AG04449 (cell line): ENCODE measurements at regions not wholly inside any gene's neighbourhood (a gene's known extent, or its start where the extent isn't known, plus 50 kb on each side); places are given as distances from the start of the nearest gene placed in this dataset.

Experiments used
- CTCF ChIA-PET: fragments of 350-600 bp; formaldehyde crosslinking; extraction: SDS; loops from one replicate; lab custom pipeline; 2021; ENCODE audit warnings: antibody characterized with exemption; lab: Yijun Ruan, JAX
- POLR2A ChIA-PET: fragments of 400-600, 350-600 bp; formaldehyde crosslinking; extraction: SDS; loops from one replicate; lab custom pipeline; 2020; ENCODE audit warnings: antibody characterized with exemption, inconsistent platforms; lab: Yijun Ruan, JAX
- DNase-seq: peaks from one replicate; pipeline ENCODE4 v3.0.0-alpha.2; 2010; ENCODE audit warnings: low read depth, low spot score
- H3K4me3 ChIP-seq: 2 replicates; pipeline ENCODE4 v1.5.1; 2011; ENCODE audit warnings: low read depth, mild to moderate bottlenecking, control low read depth, low read length
- TF ChIP-seq, protein P1 (sequence below): IDR thresholded peaks from one replicate; pipeline ENCODE4 v1.5.1; 2011; ENCODE audit warnings: mild to moderate bottlenecking, moderate library complexity, low read length, control low read depth, inconsistent platforms; ENCODE audit not compliant: insufficient read depth; ENCODE audit errors: missing control alignments

DNA sequence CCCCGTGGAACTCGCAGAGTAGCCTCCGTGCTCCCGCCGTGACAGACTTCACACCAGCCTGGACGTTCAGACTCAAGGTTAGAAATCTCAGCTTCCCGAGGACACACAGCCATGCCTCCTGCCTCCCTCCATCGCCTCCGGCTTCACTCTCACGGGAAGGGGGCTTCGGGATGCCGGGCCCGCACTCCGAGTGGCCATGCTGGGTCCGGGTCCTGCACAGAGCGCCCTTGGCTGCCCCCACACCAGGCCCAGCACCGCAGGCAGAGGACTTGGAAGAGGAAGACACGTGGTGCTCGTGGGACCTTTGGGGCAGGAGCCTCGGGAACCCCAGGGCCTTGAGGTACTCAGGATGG, 89.8 kb downstream of the PDGFA start:
- CTCF ChIA-PET, result no interaction called here

DNA sequence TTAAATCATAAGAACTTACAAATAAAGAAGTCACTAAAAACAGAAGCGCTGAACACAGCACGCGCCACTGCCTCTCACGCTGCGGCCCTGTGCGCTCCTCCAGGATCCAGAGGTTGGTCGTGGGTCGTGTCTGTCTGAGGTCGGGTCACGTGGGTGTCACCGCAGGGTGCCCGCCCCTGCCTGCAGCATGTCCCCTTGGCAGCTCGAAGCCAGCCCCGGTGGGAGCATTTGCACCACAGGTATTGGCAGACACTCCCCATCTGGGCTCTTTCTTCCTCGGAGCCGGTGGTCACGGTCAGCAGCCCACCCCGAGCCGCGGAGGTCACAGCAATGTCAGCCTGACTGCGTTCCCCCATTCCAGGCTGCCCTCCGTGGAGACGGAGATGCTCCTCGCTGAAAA, 88.6 kb downstream of the PDGFA start:
- CTCF ChIA-PET, result interaction anchor here (1.4 kb wide), 1 partner anchor 205 kb away, joined by 3 read pairs; no protein-coding TSS in a partner anchor
- no peak overlapping the region for H3K4me3 ChIP-seq

More for the DNA sequence above, 89.8 kb downstream of the PDGFA start:
- POLR2A ChIA-PET, result no interaction called here
- H3K4me3 ChIP-seq, result no peak overlapping the region
- TF ChIP-seq, protein P1, sequence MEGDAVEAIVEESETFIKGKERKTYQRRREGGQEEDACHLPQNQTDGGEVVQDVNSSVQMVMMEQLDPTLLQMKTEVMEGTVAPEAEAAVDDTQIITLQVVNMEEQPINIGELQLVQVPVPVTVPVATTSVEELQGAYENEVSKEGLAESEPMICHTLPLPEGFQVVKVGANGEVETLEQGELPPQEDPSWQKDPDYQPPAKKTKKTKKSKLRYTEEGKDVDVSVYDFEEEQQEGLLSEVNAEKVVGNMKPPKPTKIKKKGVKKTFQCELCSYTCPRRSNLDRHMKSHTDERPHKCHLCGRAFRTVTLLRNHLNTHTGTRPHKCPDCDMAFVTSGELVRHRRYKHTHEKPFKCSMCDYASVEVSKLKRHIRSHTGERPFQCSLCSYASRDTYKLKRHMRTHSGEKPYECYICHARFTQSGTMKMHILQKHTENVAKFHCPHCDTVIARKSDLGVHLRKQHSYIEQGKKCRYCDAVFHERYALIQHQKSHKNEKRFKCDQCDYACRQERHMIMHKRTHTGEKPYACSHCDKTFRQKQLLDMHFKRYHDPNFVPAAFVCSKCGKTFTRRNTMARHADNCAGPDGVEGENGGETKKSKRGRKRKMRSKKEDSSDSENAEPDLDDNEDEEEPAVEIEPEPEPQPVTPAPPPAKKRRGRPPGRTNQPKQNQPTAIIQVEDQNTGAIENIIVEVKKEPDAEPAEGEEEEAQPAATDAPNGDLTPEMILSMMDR, result no peak
- no peak for DNase-seq

DNA sequence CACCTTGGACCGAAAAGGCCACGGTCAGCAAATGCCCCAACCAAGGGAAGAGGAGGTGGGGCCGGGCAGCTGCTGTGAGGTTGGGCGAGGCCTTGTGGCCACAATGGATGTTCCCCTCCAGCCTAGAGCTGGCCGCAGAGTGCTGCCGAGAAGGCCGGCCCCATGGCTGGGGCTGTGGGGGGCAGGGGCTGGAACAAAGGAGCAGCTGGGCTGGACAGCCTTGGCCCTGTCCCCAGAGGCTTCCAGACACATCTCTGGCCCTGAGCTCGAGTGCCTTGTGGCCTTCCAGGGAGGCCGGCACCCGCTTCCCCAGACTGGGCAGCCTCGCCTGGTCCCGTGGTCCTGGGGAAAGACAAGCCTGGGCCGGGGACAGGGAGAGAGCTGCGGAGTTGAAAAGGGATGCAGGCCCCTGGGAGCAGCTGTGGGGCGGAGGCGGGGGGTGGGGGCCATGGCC, 88.0 kb downstream of the PDGFA start:
- ChIA-PET POLR2A (no interaction called here), CTCF (interaction anchor here (1.4 kb wide), 1 partner anchor 205 kb away, joined by 3 read pairs; no protein-coding TSS in a partner anchor)
- TF ChIP-seq, protein P1, result no peak
- DNase-seq, result no peak
- H3K4me3 ChIP-seq, result no peak overlapping the region

More for the DNA sequence above, 88.6 kb downstream of the PDGFA start:
- TF ChIP-seq, protein P1, result no peak
- DNase-seq, result no peak
- POLR2A ChIA-PET, result no interaction called here

DNA sequence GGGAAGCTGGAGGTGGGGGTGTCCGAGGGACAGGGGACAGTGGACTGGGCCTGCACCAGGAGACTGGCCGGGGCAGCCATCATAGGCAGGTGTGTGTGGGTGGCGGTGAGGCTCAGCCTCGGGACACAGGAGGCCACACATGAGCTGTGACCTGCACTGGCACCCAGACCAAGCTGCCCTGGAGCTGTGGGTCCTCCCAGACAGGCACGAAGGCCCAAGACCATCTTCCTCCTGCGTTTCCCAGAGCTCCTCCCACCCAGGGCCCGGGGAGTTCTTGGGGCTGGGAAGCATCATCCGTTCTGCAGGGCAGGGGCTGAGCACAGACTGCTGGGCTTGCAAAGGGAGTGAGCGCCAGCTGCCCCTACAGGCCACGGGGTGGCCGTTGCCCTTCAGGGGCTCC, 87.4 kb downstream of the PDGFA start:
- no peak for DNase-seq
- ChIA-PET CTCF (interaction anchor here (1.4 kb wide), 1 partner anchor 204 kb away, joined by 3 read pairs; no protein-coding TSS in a partner anchor), POLR2A (no interaction called here)
- TF ChIP-seq, protein P1, result no peak
- no peak overlapping the region for H3K4me3 ChIP-seq

DNA sequence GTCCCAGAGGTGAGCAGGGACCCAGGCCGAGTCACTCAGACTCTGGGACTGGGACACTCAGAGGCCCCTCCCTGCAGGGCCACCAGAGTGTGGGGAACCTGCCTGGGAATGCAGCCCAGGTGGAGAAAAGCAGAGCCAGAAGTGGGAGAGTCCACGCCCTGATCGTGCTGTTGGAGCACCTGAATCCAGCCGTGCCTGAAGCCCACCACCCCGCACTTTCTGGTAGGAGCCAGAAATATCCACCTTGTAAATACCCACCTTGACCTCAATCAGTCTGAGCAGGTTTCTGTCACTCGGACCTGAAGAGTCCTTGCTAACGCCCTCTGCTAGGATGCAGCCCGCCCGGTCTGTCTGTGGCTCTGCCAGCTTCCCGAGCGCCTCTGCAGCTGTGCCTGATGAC, 86.7 kb downstream of the PDGFA start:
- TF ChIP-seq, protein P1, result no peak
- ChIA-PET POLR2A (no interaction called here), CTCF (no interaction called here)
- H3K4me3 ChIP-seq, result no peak overlapping the region
- no peak for DNase-seq

DNA sequence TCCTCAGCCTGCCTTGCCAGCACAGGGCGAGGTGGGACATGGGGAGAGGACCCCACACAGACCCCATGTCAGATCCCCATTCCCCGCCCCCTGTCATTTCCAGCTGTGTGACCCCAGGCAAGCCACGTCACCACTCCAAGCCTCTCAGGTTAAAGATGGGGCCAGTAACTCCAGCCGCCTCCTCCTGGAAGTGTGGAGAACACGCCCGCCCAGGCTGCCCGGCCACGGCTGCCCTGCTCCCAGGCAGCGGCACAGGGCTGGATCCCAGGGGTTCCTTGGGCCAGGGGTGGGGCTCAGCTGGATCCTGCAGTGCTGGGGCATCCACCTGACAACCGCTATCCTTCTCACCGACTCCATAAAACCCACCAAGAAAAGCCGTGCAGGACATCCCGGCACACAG, 86.1 kb downstream of the PDGFA start:
- TF ChIP-seq, protein P1, result no peak
- H3K4me3 ChIP-seq, result no peak overlapping the region
- CTCF ChIA-PET, result no interaction called here
- POLR2A ChIA-PET, result no interaction called here
- no peak for DNase-seq
